ENCODE measurements at regions not wholly inside any gene's neighbourhood (a gene's known extent, or its start where the extent isn't known, plus 50 kb on each side); places are given as distances from the start of the nearest gene placed in this dataset.
"Not testable (repeated sequence)": the region's sequence is repeated elsewhere in the genome, so short reads cannot be mapped to it uniquely, and the experiment has no call there.

- no peak for DNase-seq
Observed at GRCh38 chr14:88985654-88986053, 161.2 kb downstream of the TTC8 start.

GRCh38 chr14:88986146-88986841, 161.8 kb downstream of the TTC8 start:
- no peak for DNase-seq

- not testable (repeated sequence) for DNase-seq
Observed at GRCh38 chr14:88986908-88987307, 162.5 kb downstream of the TTC8 start.

- DNase-seq = no peak
Observed at GRCh38 chr14:88987516-88987915, 163.1 kb downstream of the TTC8 start.

- no peak for DNase-seq
Observed at GRCh38 chr14:88989911-88990310, 165.5 kb downstream of the TTC8 start.

- no peak for DNase-seq
Observed at GRCh38 chr14:88990856-88991255, 166.4 kb downstream of the TTC8 start.

- no peak for DNase-seq
Observed at GRCh38 chr14:88992011-88992410, 167.6 kb downstream of the TTC8 start.

- DNase-seq = no peak
Observed at GRCh38 chr14:88993946-88994345, 169.5 kb downstream of the TTC8 start.

GRCh38 chr14:88995437-88996198, 171.2 kb downstream of the TTC8 start:
- no peak for DNase-seq

GRCh38 chr14:88998027-88998426, 173.6 kb downstream of the TTC8 start:
- DNase-seq = no peak

- no peak for DNase-seq
Observed at GRCh38 chr14:88999137-88999536, 174.7 kb downstream of the TTC8 start.

- peak; percentile 53 for DNase-seq
Observed at GRCh38 chr14:89000007-89000942, 175.8 kb downstream of the TTC8 start.

GRCh38 chr14:89004166-89004565, 179.7 kb downstream of the TTC8 start:
- no peak for DNase-seq

GRCh38 chr14:89007906-89008305, 183.5 kb downstream of the TTC8 start:
- DNase-seq = no peak

- no peak for DNase-seq
Observed at GRCh38 chr14:89011355-89012281, 187.2 kb downstream of the TTC8 start.

GRCh38 chr14:89012282-89013097, 188.0 kb downstream of the TTC8 start:
- DNase-seq = no peak

GRCh38 chr14:89013098-89013504, 188.7 kb downstream of the TTC8 start:
- DNase-seq = peak; percentile 27

- DNase-seq = no peak
Observed at GRCh38 chr14:89013698-89014568, 189.5 kb downstream of the TTC8 start.

- no peak for DNase-seq
Observed at GRCh38 chr14:89014569-89014850, 190.1 kb downstream of the TTC8 start.

- no peak for DNase-seq
Observed at GRCh38 chr14:89015016-89015415, 190.6 kb downstream of the TTC8 start.

- DNase-seq = no peak
Observed at GRCh38 chr14:89017417-89017816, 193.0 kb downstream of the TTC8 start.

All from stimulated activated CD4-positive, alpha-beta T cell treated with anti-CD3 and anti-CD28 coated beads, Interleukin-15, amount 100 ng/mL, for 24 hours (primary cell).